ENCODE measurements at regions not wholly inside any gene's neighbourhood (a gene's known extent, or its start where the extent isn't known, plus 50 kb on each side); places are given as distances from the start of the nearest gene placed in this dataset.

GRCh38 chrX:9183481-9183880, 149.6 kb upstream of the FAM9B start:
- in situ Hi-C loops (cut with MboI; ENCODE audit: low sequenced_read_pairs) = no loop called here
- H2BK5ac ChIP-seq (ENCODE audit: low read depth, low read length, poor library complexity, severe bottlenecking) = no peak overlapping the region
- BruUV-seq (replicated peaks) = no TSS peak
- peak overlapping the region; percentile 36; the same call in 1 of the 2 replicates for H3K18ac ChIP-seq (ENCODE audit: low read depth, low read length)
- H4K20me1 ChIP-seq (ENCODE audit: insufficient read depth, low read length) = no peaks in the 10 kb centered on the region
- no peaks in the 10 kb centered on the region for H3K36me3 ChIP-seq (ENCODE audit: control insufficient read depth, insufficient read depth, low read length)
- peaks cover 4% of the 10 kb centered on the region for H3K9me3 ChIP-seq (ENCODE audit: control insufficient read depth, insufficient read depth, low read length)
- no peak overlapping the region for H3K9ac ChIP-seq (ENCODE audit: low read depth, low read length)
- intact Hi-C loops (cut with micrococcal nuclease) = no loop called here
- H2AFZ ChIP-seq (replicated peaks; ENCODE audit: low read length, poor library complexity) = no peak overlapping the region
- ATAC-seq (ENCODE audit: low read depth) (no peak), DNase-seq (no peak)
- H2BK15ac ChIP-seq (ENCODE audit: low read depth, low read length) = no peak overlapping the region
- CTCF ChIA-PET = no interaction called here
- H2BK20ac ChIP-seq (ENCODE audit: low read depth, low read length) = no peak overlapping the region
- H3K9me1 ChIP-seq (ENCODE audit: insufficient read depth, low read length) = no peaks in the 10 kb centered on the region
- no peak overlapping the region for H3K56ac ChIP-seq (ENCODE audit: extremely low read depth, insufficient read depth, low read length)
- H3K79me1 ChIP-seq (ENCODE audit: low read depth in 1 of 2, low read length in 2 of 2) = no peaks in the 10 kb centered on the region
- H3K27ac ChIP-seq (ENCODE audit: insufficient read depth, low read length) = no peak overlapping the region
- H2AK5ac ChIP-seq (ENCODE audit: low read depth, low read length) = no peak overlapping the region
- no peak overlapping the region for H4K8ac ChIP-seq (ENCODE audit: low read depth in 2 of 2, low read length in 2 of 2)
- H3K14ac ChIP-seq (replicated peaks; ENCODE audit: low read depth, low read length) = 0 out of 2 replicates have a peak overlapping the region, but pooled peaks have one; percentile 29
- no peak overlapping the region for H3K4ac ChIP-seq (ENCODE audit: low read depth, low read length)
- no peak overlapping the region for H2BK120ac ChIP-seq (ENCODE audit: low read depth, low read length)
- H3K4me1 ChIP-seq (ENCODE audit: control insufficient read depth, insufficient read depth, low read length) = no peaks in the 10 kb centered on the region
- no peaks in the 10 kb centered on the region for H3K27me3 ChIP-seq (ENCODE audit: control insufficient read depth, insufficient read depth, low read length)
- no peak overlapping the region for H3K23ac ChIP-seq (ENCODE audit: low read depth, low read length)
- TF ChIP-seq BHLHE40 (IDR thresholded peaks at IDR 0.05; ENCODE audit: low read depth, low read length) = no peak
- TF ChIP-seq CHD1 (IDR thresholded peaks at IDR 0.05; ENCODE audit: low read depth, low read length) = no peak
- no peak for TF ChIP-seq CEBPB (IDR thresholded peaks at IDR 0.05; ENCODE audit: low read depth, low read length)
- TF ChIP-seq POLR2A (IDR thresholded peaks at IDR 0.05; ENCODE audit: low read depth, low read length) = no peak
- TF ChIP-seq MAFK (IDR thresholded peaks at IDR 0.05; ENCODE audit: low read depth, low read length) = no peak
- TF ChIP-seq MXI1 (IDR thresholded peaks at IDR 0.05; ENCODE audit: borderline replicate concordance, low read depth, low read length) = no peak
- TF ChIP-seq RAD21 (IDR thresholded peaks at IDR 0.05; ENCODE audit: low read length) = no peak
- TF ChIP-seq, protein P1, sequence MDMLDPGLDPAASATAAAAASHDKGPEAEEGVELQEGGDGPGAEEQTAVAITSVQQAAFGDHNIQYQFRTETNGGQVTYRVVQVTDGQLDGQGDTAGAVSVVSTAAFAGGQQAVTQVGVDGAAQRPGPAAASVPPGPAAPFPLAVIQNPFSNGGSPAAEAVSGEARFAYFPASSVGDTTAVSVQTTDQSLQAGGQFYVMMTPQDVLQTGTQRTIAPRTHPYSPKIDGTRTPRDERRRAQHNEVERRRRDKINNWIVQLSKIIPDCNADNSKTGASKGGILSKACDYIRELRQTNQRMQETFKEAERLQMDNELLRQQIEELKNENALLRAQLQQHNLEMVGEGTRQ (IDR thresholded peaks at IDR 0.05; ENCODE audit: low read depth, low read length) = no peak
- TF ChIP-seq ELK1 (IDR thresholded peaks at IDR 0.05; ENCODE audit: borderline replicate concordance, low read depth, low read length) = no peak
- TF ChIP-seq NFE2L2 (IDR thresholded peaks at IDR 0.05; ENCODE audit: low read depth, low read length) = no peak
- no peak for TF ChIP-seq RCOR1 (IDR thresholded peaks at IDR 0.05; ENCODE audit: insufficient replicate concordance, low read length)
- no peak overlapping the region for H2AK9ac ChIP-seq (replicated peaks; ENCODE audit: low read depth, low read length, poor library complexity)
- no peak overlapping the region for H3K4me2 ChIP-seq (ENCODE audit: low read depth, low read length)
- POLR2A ChIA-PET (ENCODE audit: unreplicated experiment) = no interaction called here
- H4K91ac ChIP-seq (ENCODE audit: insufficient read depth, low read depth, low read length) = no peak overlapping the region
- WGBS, 2 experiments (ENCODE audit: extremely low coverage in 2 of 2, insufficient read length in 1 of 2) = 67% methylated on average over 1 of the region's 2 CpGs; no CpG with 5 or more reads in 1 of the 2 experiments
- H4K5ac ChIP-seq (ENCODE audit: low read depth, low read length) = no peak overlapping the region
- H3K4me3 ChIP-seq (ENCODE audit: insufficient read depth, low read depth, low read length) = no peak overlapping the region
- dilution Hi-C loops (cut with HindIII; ENCODE audit: low sequenced_read_pairs, unreplicated experiment) = no loop called here

Measured in IMR-90 (cell line).